GM06990 (cell line): ENCODE measurements at regions not wholly inside any gene's neighbourhood (a gene's known extent, or its start where the extent isn't known, plus 50 kb on each side); places are given as distances from the start of the nearest gene placed in this dataset.

Experiments used
- DNase-seq: peaks from one replicate; pipeline ENCODE4 v3.0.0-alpha.2; 2011; ENCODE audit not compliant: insufficient read length; ENCODE audit errors: extremely low read depth
- H3K27me3 ChIP-seq: replicated peaks from 2 replicates; pipeline ENCODE4 v1.6.0; 2011; ENCODE audit warnings: low read length; ENCODE audit not compliant: control insufficient read depth, insufficient read depth
- H3K36me3 ChIP-seq: 2 replicates; pipeline ENCODE4 v1.5.1; 2011; ENCODE audit warnings: low read length; ENCODE audit not compliant: control insufficient read depth, insufficient read depth
- H3K4me3 ChIP-seq: replicated peaks from 2 replicates; pipeline ENCODE4 v1.5.1; 2011; ENCODE audit warnings: low read depth, mild to moderate bottlenecking, control low read depth, low read length
- TF ChIP-seq, protein P1 (sequence below): IDR thresholded peaks from 2 replicates; pipeline ENCODE4 v1.5.1; 2011; ENCODE audit warnings: low read length, control low read depth, mild to moderate bottlenecking, inconsistent platforms; ENCODE audit not compliant: insufficient read depth, poor library complexity, severe bottlenecking

DNA sequence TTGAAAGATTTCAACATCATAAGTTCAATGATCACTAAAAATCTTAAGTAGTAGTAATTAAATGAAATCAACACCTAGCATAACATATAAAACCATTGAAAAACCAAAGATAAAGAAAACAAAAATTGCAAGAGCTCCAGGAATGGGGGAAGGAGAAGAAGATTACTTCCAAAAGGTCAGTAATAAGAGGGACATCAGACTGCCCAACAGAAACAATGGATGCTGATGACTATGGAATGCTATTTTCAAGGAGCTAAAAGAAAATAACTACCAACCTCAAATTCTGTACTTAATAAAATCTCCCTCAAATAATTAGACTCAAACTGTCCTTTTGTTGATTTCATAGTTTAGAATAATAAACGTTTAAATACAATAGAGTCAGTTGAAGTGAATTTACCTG, 314.5 kb upstream of the LMO3 start:
- TF ChIP-seq, protein P1, sequence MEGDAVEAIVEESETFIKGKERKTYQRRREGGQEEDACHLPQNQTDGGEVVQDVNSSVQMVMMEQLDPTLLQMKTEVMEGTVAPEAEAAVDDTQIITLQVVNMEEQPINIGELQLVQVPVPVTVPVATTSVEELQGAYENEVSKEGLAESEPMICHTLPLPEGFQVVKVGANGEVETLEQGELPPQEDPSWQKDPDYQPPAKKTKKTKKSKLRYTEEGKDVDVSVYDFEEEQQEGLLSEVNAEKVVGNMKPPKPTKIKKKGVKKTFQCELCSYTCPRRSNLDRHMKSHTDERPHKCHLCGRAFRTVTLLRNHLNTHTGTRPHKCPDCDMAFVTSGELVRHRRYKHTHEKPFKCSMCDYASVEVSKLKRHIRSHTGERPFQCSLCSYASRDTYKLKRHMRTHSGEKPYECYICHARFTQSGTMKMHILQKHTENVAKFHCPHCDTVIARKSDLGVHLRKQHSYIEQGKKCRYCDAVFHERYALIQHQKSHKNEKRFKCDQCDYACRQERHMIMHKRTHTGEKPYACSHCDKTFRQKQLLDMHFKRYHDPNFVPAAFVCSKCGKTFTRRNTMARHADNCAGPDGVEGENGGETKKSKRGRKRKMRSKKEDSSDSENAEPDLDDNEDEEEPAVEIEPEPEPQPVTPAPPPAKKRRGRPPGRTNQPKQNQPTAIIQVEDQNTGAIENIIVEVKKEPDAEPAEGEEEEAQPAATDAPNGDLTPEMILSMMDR, result no peak
- DNase-seq, result no peak
- no peaks in the 10 kb centered on the region for H3K36me3 ChIP-seq

DNA sequence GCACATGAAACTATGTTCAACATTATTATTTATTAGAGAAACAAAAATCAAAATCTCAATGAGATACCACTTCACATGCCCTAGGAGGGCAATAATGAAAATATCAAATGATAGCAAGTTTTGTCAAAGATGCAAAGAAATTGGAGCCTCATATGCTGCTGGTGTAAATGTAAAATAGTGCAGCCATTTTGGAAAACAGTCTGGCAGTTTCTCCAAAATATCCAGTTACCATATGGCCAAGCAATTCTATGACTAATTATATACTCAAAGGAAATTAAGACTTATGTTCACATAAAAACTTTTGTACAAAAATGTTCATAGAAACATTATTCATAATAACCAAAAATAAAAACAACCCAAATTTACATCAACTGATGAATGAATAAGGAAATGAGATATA, 313.6 kb upstream of the LMO3 start:
- Histone ChIP-seq H3K36me3 (no peaks in the 10 kb centered on the region), H3K27me3 (no peaks in the 10 kb centered on the region), H3K4me3 (no peak overlapping the region)
- TF ChIP-seq, protein P1, result no peak
- no peak for DNase-seq

More for the DNA sequence above, 314.5 kb upstream of the LMO3 start:
- H3K4me3 ChIP-seq, result no peak overlapping the region
- H3K27me3 ChIP-seq, result no peaks in the 10 kb centered on the region

DNA sequence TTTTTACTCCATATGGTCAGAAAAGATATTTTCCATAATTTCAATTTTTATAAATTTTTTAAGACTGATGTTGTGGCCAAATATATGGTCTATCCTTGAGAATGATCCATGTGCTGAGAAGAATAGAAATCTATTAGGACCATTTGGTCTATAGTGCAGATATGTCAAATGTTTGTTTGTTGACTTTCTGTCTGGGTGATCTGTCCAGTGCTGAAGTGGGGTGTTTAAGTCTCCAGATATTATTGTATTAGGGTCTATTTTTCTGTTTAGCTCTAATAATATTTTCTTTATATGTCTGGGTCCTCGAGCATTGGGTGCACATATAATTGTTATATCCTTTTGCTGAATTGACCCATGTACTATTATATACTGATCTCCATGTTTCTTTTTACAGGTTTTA, 308.9 kb upstream of the LMO3 start:
- DNase-seq, result no peak
- TF ChIP-seq, protein P1, result no peak
- no peak overlapping the region for H3K4me3 ChIP-seq

DNA sequence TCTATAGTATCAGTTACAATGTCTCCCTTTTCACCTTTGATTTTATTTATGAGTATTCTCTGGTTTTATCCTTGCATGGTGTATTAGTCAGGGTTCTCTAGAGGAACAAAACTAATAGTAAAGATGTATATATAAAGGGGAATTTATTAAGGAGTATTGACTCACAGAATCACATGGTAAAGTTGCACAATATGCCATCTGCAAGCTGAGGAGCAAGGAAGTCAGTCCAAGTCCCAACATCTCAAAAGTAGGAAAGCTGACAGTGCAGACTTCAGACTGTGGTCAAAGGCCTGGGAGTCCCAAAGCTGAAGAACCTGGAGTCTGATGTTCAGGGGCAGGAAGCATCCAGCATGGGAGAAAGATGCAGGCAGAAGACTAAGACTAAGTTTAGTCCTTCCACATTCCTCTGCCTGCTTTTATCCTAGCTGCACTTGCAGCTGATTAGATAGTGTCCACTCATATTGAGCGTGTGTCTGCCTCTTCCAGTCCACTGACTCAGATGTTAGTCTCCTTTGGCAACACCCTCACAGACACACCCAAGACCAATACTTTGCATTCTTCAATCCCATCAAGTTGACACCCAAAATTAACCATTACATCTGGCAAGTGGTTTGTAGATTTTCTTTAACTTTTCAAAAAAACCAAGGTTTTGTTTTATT, 308.0 kb upstream of the LMO3 start:
- no peaks in the 10 kb centered on the region for H3K36me3 ChIP-seq
- no peak overlapping the region for H3K4me3 ChIP-seq
- no peak for DNase-seq
- no peaks in the 10 kb centered on the region for H3K27me3 ChIP-seq
- TF ChIP-seq, protein P1, result no peak

More for the DNA sequence above, 308.9 kb upstream of the LMO3 start:
- H3K36me3 ChIP-seq, result no peaks in the 10 kb centered on the region
- no peaks in the 10 kb centered on the region for H3K27me3 ChIP-seq

DNA sequence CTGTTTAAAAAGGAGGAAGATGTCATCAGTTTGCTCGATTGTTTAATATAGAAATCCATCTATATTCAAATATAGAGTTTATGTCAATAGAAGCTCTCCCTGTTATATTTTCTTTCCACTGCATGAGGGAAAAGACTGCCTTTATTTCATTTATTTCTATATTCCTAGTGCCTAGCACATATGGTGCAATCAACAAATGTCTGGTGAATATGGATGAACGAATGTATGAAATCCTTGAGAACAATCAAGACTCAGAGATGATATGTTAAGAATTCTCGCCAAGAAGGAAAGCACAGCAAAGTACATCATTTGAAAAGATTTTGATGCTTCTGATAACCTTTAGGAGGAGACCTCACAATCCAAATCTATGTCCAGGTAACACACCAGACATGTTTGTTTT, 296.0 kb upstream of the LMO3 start:
- Histone ChIP-seq H3K4me3 (no peak overlapping the region), H3K27me3 (no peaks in the 10 kb centered on the region), H3K36me3 (no peaks in the 10 kb centered on the region)
- TF ChIP-seq, protein P1, result no peak
- no peak for DNase-seq

DNA sequence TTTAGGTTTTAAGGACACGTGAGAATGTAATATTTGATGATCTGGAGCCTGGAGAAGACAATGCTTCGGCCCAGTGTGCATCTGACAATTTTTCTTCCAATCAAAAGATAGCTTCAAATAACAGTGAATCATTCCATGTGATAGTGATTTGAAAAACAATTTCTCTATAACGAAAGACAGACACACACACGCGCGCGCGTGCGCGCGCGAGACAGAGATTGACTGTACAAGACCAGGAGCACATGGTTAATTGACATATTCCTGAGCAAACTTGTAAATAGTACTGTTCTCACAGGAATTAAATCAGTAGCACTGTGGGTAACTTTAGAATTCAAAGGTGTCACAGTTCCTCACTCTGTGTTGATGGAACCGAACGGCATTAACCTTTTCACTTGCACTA, 287.5 kb upstream of the LMO3 start:
- no peaks in the 10 kb centered on the region for H3K36me3 ChIP-seq
- DNase-seq, result no peak
- H3K4me3 ChIP-seq, result no peak overlapping the region

More for the DNA sequence above, 287.5 kb upstream of the LMO3 start:
- no peaks in the 10 kb centered on the region for H3K27me3 ChIP-seq
- TF ChIP-seq, protein P1, result no peak
